ENCODE measurements at regions not wholly inside any gene's neighbourhood (a gene's known extent, or its start where the extent isn't known, plus 50 kb on each side); places are given as distances from the start of the nearest gene placed in this dataset.

- ATAC-seq (ENCODE audit: low FRiP score) (no peak), DNase-seq (ENCODE audit: low spot score) (no peak)
- TF ChIP-seq, protein P1, sequence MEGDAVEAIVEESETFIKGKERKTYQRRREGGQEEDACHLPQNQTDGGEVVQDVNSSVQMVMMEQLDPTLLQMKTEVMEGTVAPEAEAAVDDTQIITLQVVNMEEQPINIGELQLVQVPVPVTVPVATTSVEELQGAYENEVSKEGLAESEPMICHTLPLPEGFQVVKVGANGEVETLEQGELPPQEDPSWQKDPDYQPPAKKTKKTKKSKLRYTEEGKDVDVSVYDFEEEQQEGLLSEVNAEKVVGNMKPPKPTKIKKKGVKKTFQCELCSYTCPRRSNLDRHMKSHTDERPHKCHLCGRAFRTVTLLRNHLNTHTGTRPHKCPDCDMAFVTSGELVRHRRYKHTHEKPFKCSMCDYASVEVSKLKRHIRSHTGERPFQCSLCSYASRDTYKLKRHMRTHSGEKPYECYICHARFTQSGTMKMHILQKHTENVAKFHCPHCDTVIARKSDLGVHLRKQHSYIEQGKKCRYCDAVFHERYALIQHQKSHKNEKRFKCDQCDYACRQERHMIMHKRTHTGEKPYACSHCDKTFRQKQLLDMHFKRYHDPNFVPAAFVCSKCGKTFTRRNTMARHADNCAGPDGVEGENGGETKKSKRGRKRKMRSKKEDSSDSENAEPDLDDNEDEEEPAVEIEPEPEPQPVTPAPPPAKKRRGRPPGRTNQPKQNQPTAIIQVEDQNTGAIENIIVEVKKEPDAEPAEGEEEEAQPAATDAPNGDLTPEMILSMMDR (IDR thresholded peaks at IDR 0.05) = no peak
These were observed 161.1 kb upstream of the EPHA7 start for GRCh38 chr6:93580446-93580845.

DNA sequence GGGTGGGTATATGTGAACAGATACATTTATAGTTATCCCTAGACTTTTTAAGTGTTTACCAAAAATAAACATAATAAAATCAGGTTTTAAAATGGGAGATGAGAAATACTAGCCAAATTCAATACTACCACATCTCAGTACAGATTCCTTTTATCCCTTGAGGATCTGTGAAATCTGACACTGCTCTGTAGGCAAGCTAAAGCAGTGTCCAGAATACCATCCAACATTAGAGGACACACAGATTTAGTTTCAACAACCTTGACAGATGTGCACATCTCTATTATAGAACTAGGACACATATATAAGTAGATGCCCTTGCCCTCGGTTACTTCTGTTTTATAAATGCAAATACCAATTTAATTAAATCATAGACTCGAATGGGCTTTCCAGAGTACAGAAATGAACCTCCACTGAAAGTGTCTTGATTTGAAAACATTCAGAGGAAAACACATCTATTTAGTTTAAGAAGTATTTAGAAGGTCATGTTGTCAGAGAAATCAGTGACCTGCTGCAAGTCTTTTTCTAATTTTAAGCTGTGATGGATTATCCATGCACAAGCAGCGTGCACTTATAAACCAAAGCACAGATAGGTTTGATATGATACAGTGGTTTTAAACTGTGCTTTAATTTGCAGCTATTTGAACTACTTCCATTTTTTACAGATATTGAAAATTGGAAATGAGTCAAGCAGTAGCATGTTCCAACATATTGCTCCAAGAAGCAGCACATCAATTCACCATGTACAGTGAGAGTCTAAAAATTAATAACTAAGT lies 156.3 kb upstream of the EPHA7 start:
- ATAC-seq (ENCODE audit: low FRiP score) (no peak), DNase-seq (ENCODE audit: low spot score) (no peak)
- TF ChIP-seq, protein P1 (IDR thresholded peaks at IDR 0.05) = no peak

- TF ChIP-seq, protein P1 (IDR thresholded peaks at IDR 0.05) = no peak
- no peak for DNase-seq (ENCODE audit: low spot score)
These were observed 154.9 kb upstream of the EPHA7 start for GRCh38 chr6:93574299-93574698.

GRCh38 chr6:93571346-93571745 lies 152.0 kb upstream of the EPHA7 start:
- no peak for ATAC-seq (ENCODE audit: low FRiP score)
- DNase-seq (ENCODE audit: low spot score) = no peak
- TF ChIP-seq, protein P1 (IDR thresholded peaks at IDR 0.05) = no peak

More at GRCh38 chr6:93574299-93574698, 154.9 kb upstream of the EPHA7 start:
- ATAC-seq (ENCODE audit: low FRiP score) = no peak

DNA sequence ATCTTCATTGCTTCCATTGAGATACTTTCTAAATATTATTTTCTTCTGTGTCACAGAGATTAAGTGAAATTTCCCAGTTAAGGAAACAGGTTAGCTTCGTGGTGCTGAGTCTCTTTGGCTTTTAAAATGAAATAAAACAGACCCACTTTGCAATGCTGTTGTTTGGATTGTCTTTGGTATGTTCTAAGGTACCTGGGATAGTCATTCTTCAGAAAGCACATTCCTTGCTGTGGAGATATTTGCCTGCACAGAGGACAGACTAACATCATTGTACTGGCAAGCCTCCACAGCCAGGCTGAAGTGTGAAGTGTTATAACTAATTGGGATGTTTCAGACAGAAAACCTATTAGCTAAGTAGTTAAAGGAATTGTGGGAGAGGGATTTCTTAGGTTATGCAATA lies 148.8 kb upstream of the EPHA7 start:
- TF ChIP-seq, protein P1 (IDR thresholded peaks at IDR 0.05) = no peak
- ATAC-seq (ENCODE audit: low FRiP score) (no peak), DNase-seq (ENCODE audit: low spot score) (no peak)

DNA sequence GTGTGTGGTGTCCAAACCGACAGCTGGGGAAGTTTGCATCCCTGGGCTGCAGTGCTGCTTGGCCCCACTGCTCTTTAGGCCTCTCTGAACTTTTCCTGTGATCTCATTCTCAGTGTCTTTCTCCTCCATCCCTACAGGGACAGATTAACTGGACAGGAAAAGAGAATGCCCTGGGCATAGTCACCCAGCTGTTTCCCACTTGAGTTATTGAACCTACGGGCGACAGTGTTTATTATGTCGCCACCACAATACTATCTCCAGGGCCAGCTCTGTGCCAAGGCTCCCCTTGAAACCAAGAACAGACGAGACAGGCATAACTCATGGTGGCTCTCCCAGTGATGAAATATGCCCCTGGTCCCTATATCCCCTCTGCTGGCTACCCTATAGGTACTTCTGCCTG lies 147.8 kb upstream of the EPHA7 start:
- ATAC-seq (ENCODE audit: low FRiP score) = no peak
- TF ChIP-seq, protein P1 (IDR thresholded peaks at IDR 0.05) = no peak
- no peak for DNase-seq (ENCODE audit: low spot score)

GRCh38 chr6:93566285-93566684 lies 146.9 kb upstream of the EPHA7 start:
- no peak for ATAC-seq (ENCODE audit: low FRiP score)
- TF ChIP-seq, protein P1 (IDR thresholded peaks at IDR 0.05) = no peak
- DNase-seq (ENCODE audit: low spot score) = no peak
